Stimulated activated CD4-positive, alpha-beta T cell treated with anti-CD3 and anti-CD28 coated beads, Interleukin-4, amount 100 ng/mL, for 24 hours (primary cell): ENCODE measurements at regions not wholly inside any gene's neighbourhood (a gene's known extent, or its start where the extent isn't known, plus 50 kb on each side); places are given as distances from the start of the nearest gene placed in this dataset.
"Not testable (repeated sequence)": the region's sequence is repeated elsewhere in the genome, so short reads cannot be mapped to it uniquely, and the experiment has no call there.

ENCODE experiments used
- DNase-seq: peaks from one replicate; pipeline ENCODE4 v3.0.0-alpha.2; 2020

DNA sequence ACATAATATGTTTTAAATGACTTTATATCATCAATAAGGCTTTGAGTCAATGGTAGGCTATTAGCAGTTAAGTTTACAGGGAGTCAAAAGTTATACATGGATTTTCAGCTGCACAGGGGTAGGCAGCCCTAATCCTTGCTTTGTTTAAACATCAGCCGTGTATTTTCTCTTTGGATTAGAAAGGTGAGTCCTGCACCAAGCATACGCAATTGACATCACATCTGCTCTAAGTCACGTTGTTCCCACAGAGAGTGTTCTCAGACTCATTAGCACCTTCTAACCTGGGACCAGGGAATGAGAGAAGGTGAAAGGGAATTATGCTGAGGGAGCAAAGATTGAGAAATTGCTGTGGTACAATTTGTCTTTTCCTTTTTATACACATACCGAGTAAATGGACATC lies 148.6 kb upstream of the ZNF804B start:
- no peak for DNase-seq

GRCh38 chr7:88600695-88601094 lies 158.8 kb upstream of the ZNF804B start:
- no peak for DNase-seq

DNA sequence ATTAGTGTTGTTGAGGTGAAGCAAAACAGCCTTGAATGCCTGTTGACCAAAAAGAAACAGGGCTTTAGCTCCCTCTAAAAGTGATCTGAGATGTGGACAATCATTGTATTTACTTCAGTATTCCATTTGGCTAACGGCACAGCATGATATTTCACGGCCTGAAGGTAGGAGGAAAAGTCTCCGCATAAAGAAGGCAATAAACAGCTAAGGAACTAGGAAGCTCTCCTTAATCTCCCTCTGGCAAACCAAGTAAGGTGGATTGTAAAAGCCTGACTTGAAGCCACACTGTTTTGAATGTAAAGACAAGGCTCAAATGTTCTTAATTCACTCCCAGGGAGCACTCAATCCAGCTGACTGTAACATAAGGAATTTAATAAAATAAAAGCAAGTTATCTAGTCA lies 160.0 kb upstream of the ZNF804B start:
- no peak for DNase-seq

- DNase-seq, result no peak
Observed at GRCh38 chr7:88597941-88598425, 161.5 kb upstream of the ZNF804B start.

DNA sequence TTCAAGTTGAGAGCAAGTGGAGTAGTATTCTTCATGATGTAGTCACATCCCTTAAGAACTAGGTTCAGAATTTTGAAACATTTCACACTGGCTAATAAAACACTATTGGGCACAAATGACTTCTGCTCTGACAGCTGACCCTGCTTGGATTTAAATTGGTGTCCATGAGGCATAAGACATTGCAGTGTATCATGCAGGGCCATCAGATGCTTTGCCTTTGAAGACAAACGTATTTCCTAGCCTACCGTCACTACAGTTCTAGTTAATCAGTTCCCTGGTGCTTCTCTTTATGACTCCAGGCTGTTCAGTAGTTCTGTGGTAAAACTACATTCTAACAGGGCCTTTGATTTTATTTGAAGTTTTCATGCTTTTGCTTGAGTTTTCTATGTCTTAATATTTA lies 168.5 kb upstream of the ZNF804B start:
- DNase-seq, result no peak

- DNase-seq, result no peak
Observed at GRCh38 chr7:88589927-88590326, 169.6 kb upstream of the ZNF804B start.

GRCh38 chr7:88586890-88587289 lies 172.6 kb upstream of the ZNF804B start:
- DNase-seq, result no peak

GRCh38 chr7:88586219-88586618 lies 173.3 kb upstream of the ZNF804B start:
- no peak for DNase-seq

DNA sequence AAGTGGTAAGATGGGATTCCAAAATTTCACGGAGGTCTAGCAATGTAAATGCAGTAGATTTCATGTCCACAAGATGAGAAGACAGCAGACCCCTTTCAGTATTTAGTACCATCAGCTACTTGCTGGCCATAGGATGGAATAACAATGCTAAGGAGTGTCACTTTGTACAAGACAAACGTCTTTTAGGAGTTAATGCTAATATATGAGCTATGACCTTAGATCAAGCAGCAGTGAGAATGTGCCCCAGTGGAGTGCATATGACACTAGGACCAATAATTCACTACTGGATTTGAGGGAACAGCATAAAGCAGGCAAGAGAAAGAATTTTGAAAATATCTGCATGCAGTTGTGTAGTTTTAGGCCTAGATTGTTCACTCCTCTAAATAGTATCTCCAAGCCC lies 182.8 kb upstream of the ZNF804B start:
- no peak for DNase-seq

- DNase-seq, result no peak
Observed at GRCh38 chr7:88566162-88566729, 193.3 kb upstream of the ZNF804B start.

DNA sequence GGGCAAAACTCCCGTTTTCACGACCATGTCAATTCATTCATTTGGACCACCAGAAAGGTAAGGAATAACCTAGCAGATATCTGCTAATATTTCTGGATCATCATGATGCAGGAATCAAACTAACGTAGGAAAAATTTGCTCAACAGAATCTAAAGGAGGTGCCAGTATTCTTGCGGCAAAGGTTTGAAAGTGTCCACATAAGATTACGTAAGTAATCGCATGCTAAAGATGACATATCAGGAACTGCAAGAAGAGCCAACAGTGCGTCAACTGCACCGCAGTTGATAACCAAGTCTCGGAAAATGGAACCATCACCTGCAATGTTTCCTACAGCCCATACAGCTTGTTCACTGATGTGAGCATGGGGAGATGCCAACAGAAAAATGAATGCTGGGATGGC lies 194.1 kb upstream of the ZNF804B start:
- no peak for DNase-seq

DNA sequence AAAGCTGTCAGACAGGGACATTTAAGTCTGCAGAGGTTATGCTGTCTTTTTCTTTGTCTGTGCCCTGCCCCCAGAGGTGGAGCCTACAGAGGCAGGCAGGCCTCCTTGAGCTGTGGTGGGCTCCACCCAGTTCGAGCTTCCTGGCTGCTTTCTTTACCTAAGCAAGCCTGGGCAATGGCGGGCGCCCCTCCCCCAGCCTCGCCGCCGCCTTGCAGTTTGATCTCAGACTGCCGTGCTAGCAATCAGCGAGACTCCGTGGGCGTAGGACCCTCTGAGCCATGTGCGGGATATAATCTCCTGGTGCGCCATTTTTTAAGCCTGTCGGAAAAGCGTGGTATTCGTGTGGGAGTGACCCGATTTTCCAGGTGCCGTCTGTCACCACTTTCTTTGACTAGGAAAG lies 203.1 kb upstream of the ZNF804B start:
- not testable (repeated sequence) for DNase-seq

GRCh38 chr7:88554847-88555246 lies 204.7 kb upstream of the ZNF804B start:
- DNase-seq, result not testable (repeated sequence)

- no peak for DNase-seq
Observed at GRCh38 chr7:88548399-88548798, 211.1 kb upstream of the ZNF804B start.

DNA sequence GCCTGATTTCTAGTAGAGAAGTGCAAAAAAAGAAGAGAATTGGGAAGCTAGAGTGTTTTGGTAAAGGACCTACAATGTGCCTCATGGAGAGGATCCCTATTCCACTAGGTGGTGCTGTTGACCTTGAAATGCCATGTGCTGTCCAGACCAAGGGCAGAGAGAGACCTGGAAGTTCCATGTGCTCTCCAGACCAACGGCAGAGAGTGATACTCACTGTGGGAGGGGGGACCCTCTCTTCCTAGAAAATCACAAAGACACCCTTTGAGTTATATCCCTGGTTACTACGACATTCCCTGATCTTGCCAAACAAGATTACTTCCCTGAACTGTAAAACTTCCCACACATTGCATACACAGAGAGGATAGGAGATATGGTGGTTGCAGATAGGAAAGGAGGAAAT lies 212.7 kb upstream of the ZNF804B start:
- DNase-seq, result peak; percentile 7

- DNase-seq, result no peak
Observed at GRCh38 chr7:88545663-88546062, 213.8 kb upstream of the ZNF804B start.

DNA sequence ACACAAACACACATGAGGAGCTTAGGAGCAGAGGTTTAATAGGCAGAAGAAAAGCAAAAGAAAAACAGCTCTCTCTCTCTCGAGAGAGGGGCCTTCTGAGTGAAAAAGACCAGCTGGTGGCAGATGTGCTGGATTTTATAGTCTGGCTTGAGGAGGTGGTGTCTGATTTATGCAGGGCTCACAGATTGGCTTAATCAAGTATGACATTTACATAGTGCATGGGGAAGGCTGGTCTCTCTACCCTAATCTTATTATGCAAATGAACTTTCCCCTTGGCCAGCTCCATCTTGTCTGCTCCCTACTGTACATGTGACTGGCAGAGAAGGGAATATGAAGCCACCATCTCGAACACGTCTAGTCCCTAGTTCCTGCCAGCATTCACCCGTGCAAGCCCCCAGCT lies 219.5 kb upstream of the ZNF804B start:
- no peak for DNase-seq

- DNase-seq, result no peak
Observed at GRCh38 chr7:88539518-88539917, 220.0 kb upstream of the ZNF804B start.

DNA sequence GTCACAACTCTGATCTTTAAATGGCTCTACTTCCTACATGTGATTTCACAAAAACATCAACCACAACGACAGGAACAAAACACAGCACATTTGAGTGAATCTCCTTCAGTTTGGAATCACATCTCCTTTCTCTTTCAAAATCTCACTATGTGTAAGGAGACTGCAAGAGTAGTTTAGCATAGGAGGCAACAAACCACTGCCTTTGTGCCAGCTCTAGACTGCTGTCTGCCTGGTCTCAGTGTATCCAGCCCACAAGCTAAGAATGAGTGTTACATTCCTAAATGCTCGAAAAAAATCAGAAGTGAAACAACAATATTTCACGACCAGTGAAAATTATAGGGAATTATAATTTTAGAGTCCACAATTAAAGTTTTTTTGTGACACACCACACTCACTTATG lies 217.0 kb upstream of the STEAP4 start:
- DNase-seq, result no peak

DNA sequence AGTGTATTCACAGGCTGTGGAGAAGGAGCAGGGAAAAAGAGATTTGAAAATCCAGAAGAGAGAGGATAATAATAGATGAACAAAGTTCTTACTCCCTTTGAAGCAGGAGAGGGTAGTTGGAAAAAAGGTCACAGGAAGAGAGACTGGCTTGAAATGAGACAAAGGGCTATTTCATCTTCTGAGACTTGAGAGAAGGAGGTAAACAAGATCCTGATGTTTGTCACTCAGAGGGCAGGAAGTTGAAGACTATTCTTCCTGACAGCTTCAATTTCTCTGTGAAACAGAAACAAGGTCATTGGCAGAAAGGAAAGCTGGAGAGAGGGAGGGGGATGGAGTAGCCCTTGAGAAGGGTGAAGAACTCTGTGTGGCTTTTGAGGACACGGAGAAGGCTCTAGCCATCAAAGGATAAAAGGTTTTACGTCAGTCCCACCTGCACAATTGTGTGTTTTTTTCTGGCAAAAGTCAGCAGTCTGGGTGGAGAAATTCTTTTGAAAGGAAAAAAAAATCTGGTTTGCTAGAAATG lies 216.1 kb upstream of the STEAP4 start:
- no peak for DNase-seq

DNA sequence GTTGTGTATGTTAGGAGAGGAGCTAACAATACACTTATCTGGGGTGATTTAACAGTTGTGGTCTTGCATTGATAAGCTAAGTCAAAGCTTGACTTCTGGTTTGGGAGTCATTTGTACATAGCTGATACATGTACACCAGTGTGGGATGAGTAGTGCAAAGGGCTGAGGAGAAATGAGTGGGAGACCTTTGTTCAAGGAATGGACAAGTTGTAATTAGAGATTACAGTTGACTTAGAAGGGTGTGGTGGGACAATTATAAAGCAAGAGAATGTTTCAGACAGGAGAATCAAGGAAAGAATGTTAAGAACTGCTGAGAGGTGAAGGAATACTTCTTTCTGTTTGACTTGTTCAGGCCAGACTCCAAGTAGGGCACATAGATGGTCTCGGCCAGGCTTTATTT lies 209.7 kb upstream of the STEAP4 start:
- no peak for DNase-seq

- no peak for DNase-seq
Observed at GRCh38 chr7:88515301-88515700, 208.6 kb upstream of the STEAP4 start.

DNA sequence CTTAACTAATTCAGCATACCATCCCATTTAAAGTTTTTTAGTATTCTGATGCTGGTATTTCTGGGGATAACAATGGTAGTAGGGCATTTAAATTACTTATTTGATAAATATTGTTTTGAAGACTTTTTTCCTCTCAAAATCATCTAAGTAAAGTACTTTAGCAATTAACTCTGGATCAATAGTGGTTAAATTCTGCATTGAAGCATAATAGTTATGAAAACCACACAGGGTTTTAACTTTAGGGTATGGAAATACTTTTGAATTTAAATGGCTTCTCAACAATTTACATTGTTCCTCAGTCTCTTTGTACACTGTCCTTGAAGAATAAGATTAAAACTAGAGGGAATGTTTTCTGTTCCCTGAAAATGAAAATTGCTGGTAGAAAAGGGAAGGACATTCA lies 202.6 kb upstream of the STEAP4 start:
- DNase-seq, result no peak

GRCh38 chr7:88500131-88500530 lies 193.4 kb upstream of the STEAP4 start:
- no peak for DNase-seq
